ENCODE measurements at regions not wholly inside any gene's neighbourhood (a gene's known extent, or its start where the extent isn't known, plus 50 kb on each side); places are given as distances from the start of the nearest gene placed in this dataset.
"Not testable (repeated sequence)": the region's sequence is repeated elsewhere in the genome, so short reads cannot be mapped to it uniquely, and the experiment has no call there.

DNA sequence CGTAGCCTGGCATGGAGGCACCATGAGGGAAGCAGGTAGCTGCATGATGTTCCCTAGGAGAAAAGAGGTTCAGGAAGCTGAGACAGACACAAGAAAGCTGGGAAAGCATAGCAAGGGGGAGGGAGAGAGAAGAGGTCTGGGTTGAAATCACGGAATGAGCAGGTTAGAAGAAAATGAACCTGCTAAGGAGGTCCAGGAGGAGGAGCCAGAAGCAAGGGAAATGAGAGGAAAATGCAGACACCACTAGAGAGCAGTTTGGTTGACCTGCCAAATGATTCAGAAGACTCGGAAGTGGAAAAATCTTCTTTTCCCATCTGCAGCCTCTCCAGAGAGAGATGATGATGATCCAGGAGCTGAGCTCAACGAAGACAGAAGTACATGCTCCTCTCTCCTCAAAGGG is 70.9 kb downstream of the VIP start:
- no TSS peak for BruUV-seq (replicated peaks)
- Histone ChIP-seq H3K4me1 (ENCODE audit: insufficient read depth, low read length, poor library complexity, severe bottlenecking) (no peaks in the 10 kb centered on the region), H3K27ac (ENCODE audit: low read depth, low read length, poor library complexity, severe bottlenecking) (no peak overlapping the region), H3K9me2 (ENCODE audit: insufficient read depth, low read length) (no peaks in the 10 kb centered on the region), H3K4me2 (ENCODE audit: low read length) (no peak overlapping the region), H3K36me3 (ENCODE audit: insufficient read depth, low read length) (no peaks in the 10 kb centered on the region), H3K4me3 (ENCODE audit: low read depth, low read length, poor library complexity, severe bottlenecking) (no peak overlapping the region), H3K9me3 (ENCODE audit: low read length) (no peaks in the 10 kb centered on the region), H3K79me2 (ENCODE audit: insufficient read depth, low read depth, low read length) (no peaks in the 10 kb centered on the region), H2AFZ (ENCODE audit: low read length) (no peak overlapping the region), H4K20me1 (ENCODE audit: insufficient read depth, low read length) (no peaks in the 10 kb centered on the region)
- POLR2A ChIA-PET: interaction anchor here (0.7 kb wide), 1 partner anchor 12 kb away, joined by 3 read pairs; no protein-coding TSS in a partner anchor
- CTCF ChIA-PET (ENCODE audit: unreplicated experiment): no interaction called here
- intact Hi-C loops (cut with micrococcal nuclease; ENCODE audit: unreplicated experiment): no loop called here
- no peak for DNase-seq (ENCODE audit: low spot score)
- TF ChIP-seq, protein P1, sequence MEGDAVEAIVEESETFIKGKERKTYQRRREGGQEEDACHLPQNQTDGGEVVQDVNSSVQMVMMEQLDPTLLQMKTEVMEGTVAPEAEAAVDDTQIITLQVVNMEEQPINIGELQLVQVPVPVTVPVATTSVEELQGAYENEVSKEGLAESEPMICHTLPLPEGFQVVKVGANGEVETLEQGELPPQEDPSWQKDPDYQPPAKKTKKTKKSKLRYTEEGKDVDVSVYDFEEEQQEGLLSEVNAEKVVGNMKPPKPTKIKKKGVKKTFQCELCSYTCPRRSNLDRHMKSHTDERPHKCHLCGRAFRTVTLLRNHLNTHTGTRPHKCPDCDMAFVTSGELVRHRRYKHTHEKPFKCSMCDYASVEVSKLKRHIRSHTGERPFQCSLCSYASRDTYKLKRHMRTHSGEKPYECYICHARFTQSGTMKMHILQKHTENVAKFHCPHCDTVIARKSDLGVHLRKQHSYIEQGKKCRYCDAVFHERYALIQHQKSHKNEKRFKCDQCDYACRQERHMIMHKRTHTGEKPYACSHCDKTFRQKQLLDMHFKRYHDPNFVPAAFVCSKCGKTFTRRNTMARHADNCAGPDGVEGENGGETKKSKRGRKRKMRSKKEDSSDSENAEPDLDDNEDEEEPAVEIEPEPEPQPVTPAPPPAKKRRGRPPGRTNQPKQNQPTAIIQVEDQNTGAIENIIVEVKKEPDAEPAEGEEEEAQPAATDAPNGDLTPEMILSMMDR (conservative IDR thresholded peaks at IDR 0.05; ENCODE audit: low read length): no peak
- no peak for TF ChIP-seq EZH2phosphoT487 (IDR thresholded peaks at IDR 0.05; ENCODE audit: borderline replicate concordance, low read depth, low read length)

DNA sequence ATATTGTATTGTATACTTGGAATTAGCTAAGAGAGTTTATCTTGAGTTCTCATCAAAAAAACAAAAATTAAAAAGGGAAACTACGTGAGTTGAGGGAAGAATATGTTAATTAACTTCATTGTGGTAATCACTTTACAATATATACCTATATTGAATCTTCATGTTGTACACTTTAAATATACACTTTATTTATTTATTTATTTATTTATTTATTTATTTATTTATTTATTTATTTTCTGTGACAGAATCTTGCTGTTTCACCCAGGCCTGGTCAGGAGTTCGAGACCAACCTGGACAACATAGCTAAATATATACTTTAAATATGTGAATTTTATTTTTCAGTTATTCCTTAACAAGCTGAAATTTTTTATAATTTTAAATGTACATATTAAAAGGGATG is 74.1 kb downstream of the VIP start:
- BruUV-seq (replicated peaks): no TSS peak
- CTCF ChIA-PET (ENCODE audit: unreplicated experiment): no interaction called here

DNA sequence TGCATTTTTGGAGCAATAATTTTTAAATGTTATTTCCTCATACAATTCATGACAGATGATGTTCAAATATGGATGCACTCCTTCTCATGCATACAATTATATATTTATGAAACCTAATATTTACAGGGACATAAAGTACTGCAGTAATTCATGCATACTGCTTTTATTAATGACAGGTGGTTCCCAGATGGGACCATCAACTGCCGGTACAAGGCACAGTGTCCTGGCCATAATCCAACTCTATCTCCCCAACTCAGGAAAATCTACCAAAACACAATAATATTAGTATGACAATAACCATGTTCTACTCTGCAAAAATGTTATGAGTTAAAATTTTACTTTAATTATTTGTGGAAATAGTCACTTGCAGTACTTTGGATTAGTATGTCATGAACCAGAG is 77.8 kb downstream of the VIP start:
- Histone ChIP-seq H3K9me3 (ENCODE audit: low read length) (no peaks in the 10 kb centered on the region), H3K4me3 (ENCODE audit: low read depth, low read length, poor library complexity, severe bottlenecking) (no peak overlapping the region), H3K79me2 (ENCODE audit: insufficient read depth, low read depth, low read length) (no peaks in the 10 kb centered on the region), H2AFZ (ENCODE audit: low read length) (no peak overlapping the region), H4K20me1 (ENCODE audit: insufficient read depth, low read length) (no peaks in the 10 kb centered on the region), H3K27ac (ENCODE audit: low read depth, low read length, poor library complexity, severe bottlenecking) (no peak overlapping the region), H3K9me2 (ENCODE audit: insufficient read depth, low read length) (no peaks in the 10 kb centered on the region), H3K36me3 (ENCODE audit: insufficient read depth, low read length) (no peaks in the 10 kb centered on the region), H3K4me1 (ENCODE audit: insufficient read depth, low read length, poor library complexity, severe bottlenecking) (no peaks in the 10 kb centered on the region), H3K4me2 (ENCODE audit: low read length) (no peak overlapping the region)
- ChIA-PET CTCF (ENCODE audit: unreplicated experiment) (no interaction called here), POLR2A (no interaction called here)
- intact Hi-C loops (cut with micrococcal nuclease; ENCODE audit: unreplicated experiment): no loop called here
- BruUV-seq (replicated peaks): no TSS peak
- TF ChIP-seq, protein P1 (conservative IDR thresholded peaks at IDR 0.05; ENCODE audit: low read length): no peak
- no peak for TF ChIP-seq EZH2phosphoT487 (IDR thresholded peaks at IDR 0.05; ENCODE audit: borderline replicate concordance, low read depth, low read length)
- DNase-seq (ENCODE audit: low spot score): no peak

More for the DNA sequence above, 74.1 kb downstream of the VIP start:
- Histone ChIP-seq H3K36me3 (ENCODE audit: insufficient read depth, low read length) (no peaks in the 10 kb centered on the region), H3K79me2 (ENCODE audit: insufficient read depth, low read depth, low read length) (no peaks in the 10 kb centered on the region), H4K20me1 (ENCODE audit: insufficient read depth, low read length) (no peaks in the 10 kb centered on the region), H3K9me2 (ENCODE audit: insufficient read depth, low read length) (no peaks in the 10 kb centered on the region), H3K9me3 (ENCODE audit: low read length) (no peaks in the 10 kb centered on the region), H3K4me3 (ENCODE audit: low read depth, low read length, poor library complexity, severe bottlenecking) (no peak overlapping the region), H3K4me2 (ENCODE audit: low read length) (no peak overlapping the region), H3K27ac (ENCODE audit: low read depth, low read length, poor library complexity, severe bottlenecking) (no peak overlapping the region), H2AFZ (ENCODE audit: low read length) (no peak overlapping the region), H3K4me1 (ENCODE audit: insufficient read depth, low read length, poor library complexity, severe bottlenecking) (no peaks in the 10 kb centered on the region)
- intact Hi-C loops (cut with micrococcal nuclease; ENCODE audit: unreplicated experiment): no loop called here
- no peak for DNase-seq (ENCODE audit: low spot score)
- TF ChIP-seq, protein P1 (conservative IDR thresholded peaks at IDR 0.05; ENCODE audit: low read length): no peak
- no peak for TF ChIP-seq EZH2phosphoT487 (IDR thresholded peaks at IDR 0.05; ENCODE audit: borderline replicate concordance, low read depth, low read length)
- POLR2A ChIA-PET: no interaction called here

DNA sequence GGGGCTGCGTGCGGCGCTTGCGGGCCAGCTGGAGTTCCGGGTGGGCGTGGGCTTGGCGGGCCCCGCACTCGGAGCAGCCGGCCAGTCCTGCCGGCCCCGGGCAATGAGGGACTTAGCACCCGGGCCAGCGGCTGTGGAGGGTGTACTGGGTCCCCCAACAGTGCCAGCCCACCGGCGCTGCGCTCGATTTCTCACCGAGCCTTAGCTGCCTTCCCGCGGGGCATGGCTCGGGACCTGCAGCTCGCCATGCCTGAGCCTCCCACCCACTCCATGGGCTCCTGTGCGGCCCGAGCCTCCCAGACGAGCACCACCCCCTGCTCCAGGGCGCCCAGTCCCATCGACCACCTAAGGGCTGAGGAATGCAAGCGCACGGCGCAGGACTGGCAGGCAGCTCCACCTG is 83.8 kb downstream of the VIP start:
- H3K27ac ChIP-seq (ENCODE audit: low read depth, low read length, poor library complexity, severe bottlenecking); H3K36me3 ChIP-seq (ENCODE audit: insufficient read depth, low read length); CTCF ChIA-PET (ENCODE audit: unreplicated experiment); H3K4me3 ChIP-seq (ENCODE audit: low read depth, low read length, poor library complexity, severe bottlenecking); H2AFZ ChIP-seq (ENCODE audit: low read length); H3K79me2 ChIP-seq (ENCODE audit: insufficient read depth, low read depth, low read length); H4K20me1 ChIP-seq (ENCODE audit: insufficient read depth, low read length); intact Hi-C loops (cut with micrococcal nuclease; ENCODE audit: unreplicated experiment); BruUV-seq (replicated peaks); H3K4me1 ChIP-seq (ENCODE audit: insufficient read depth, low read length, poor library complexity, severe bottlenecking); POLR2A ChIA-PET; H3K9me2 ChIP-seq (ENCODE audit: insufficient read depth, low read length); H3K4me2 ChIP-seq (ENCODE audit: low read length); DNase-seq (ENCODE audit: low spot score); H3K9me3 ChIP-seq (ENCODE audit: low read length): not testable (repeated sequence)
